ENCODE measurements at regions not wholly inside any gene's neighbourhood (a gene's known extent, or its start where the extent isn't known, plus 50 kb on each side); places are given as distances from the start of the nearest gene placed in this dataset.
"Not testable (repeated sequence)": the region's sequence is repeated elsewhere in the genome, so short reads cannot be mapped to it uniquely, and the experiment has no call there.

GRCh38 chr13:105692769-105693168 lies 842.7 kb downstream of the EFNB2 start:
- no peak overlapping the region for H3K27ac ChIP-seq
- H3K79me2 ChIP-seq (ENCODE audit: insufficient read depth) = no peaks in the 10 kb centered on the region
- H3K4me3 ChIP-seq = no peak overlapping the region
- H3K9ac ChIP-seq = no peak overlapping the region
- H3K4me2 ChIP-seq (ENCODE audit: unreplicated experiment) = no peak overlapping the region
- WGBS, 2 experiments (ENCODE audit: low coverage in 1 of 2, low lambda C conversion rate in 2 of 2, missing lambda C conversion rate in 2 of 2) = 3 to 10% methylated on average over 5 of the region's 5 CpGs
- no peaks in the 10 kb centered on the region for H3K27me3 ChIP-seq (replicated peaks; ENCODE audit: insufficient read depth)
- TF ChIP-seq EZH2 (IDR thresholded peaks at IDR 0.05; ENCODE audit: insufficient read depth, poor library complexity, severe bottlenecking) (no peak), EZH2phosphoT487 (IDR thresholded peaks at IDR 0.05; ENCODE audit: insufficient read depth, low read depth) (no peak)
- H4K20me1 ChIP-seq (ENCODE audit: insufficient read depth) = no peaks in the 10 kb centered on the region
- no peak overlapping the region for H2AFZ ChIP-seq
- in situ Hi-C loops (cut with MboI) = no loop called here
- no peak for DNase-seq
- H3K9me2 ChIP-seq (ENCODE audit: insufficient read depth) = no peaks in the 10 kb centered on the region
- H3F3A ChIP-seq (ENCODE audit: insufficient read depth) = no peaks in the 10 kb centered on the region
- no peaks in the 10 kb centered on the region for H3K4me1 ChIP-seq (ENCODE audit: insufficient read depth)
- no peaks in the 10 kb centered on the region for H3K9me3 ChIP-seq (ENCODE audit: low read depth)
- no peaks in the 10 kb centered on the region for H3K36me3 ChIP-seq (ENCODE audit: low read depth)

GRCh38 chr13:105684216-105684615 lies 851.2 kb downstream of the EFNB2 start:
- no peaks in the 10 kb centered on the region for H3K36me3 ChIP-seq (ENCODE audit: low read depth)
- H3K9ac ChIP-seq = no peak overlapping the region
- no peak for DNase-seq
- no peaks in the 10 kb centered on the region for H3K9me2 ChIP-seq (ENCODE audit: insufficient read depth)
- H4K20me1 ChIP-seq (ENCODE audit: insufficient read depth) = no peaks in the 10 kb centered on the region
- no peak overlapping the region for H3K4me3 ChIP-seq
- no peak overlapping the region for H3K4me2 ChIP-seq (ENCODE audit: unreplicated experiment)
- H3F3A ChIP-seq (ENCODE audit: insufficient read depth) = no peaks in the 10 kb centered on the region
- no peaks in the 10 kb centered on the region for H3K79me2 ChIP-seq (ENCODE audit: insufficient read depth)
- H3K27me3 ChIP-seq (replicated peaks; ENCODE audit: insufficient read depth) = no peaks in the 10 kb centered on the region
- in situ Hi-C loops (cut with MboI) = no loop called here
- TF ChIP-seq EZH2 (IDR thresholded peaks at IDR 0.05; ENCODE audit: insufficient read depth, poor library complexity, severe bottlenecking) = no peak
- TF ChIP-seq EZH2phosphoT487 (IDR thresholded peaks at IDR 0.05; ENCODE audit: insufficient read depth, low read depth) = no peak
- WGBS, 2 experiments (ENCODE audit: low coverage in 1 of 2, low lambda C conversion rate in 2 of 2, missing lambda C conversion rate in 2 of 2) = 0 to 1% methylated on average over 3 of the region's 3 CpGs
- no peak overlapping the region for H3K27ac ChIP-seq
- no peaks in the 10 kb centered on the region for H3K4me1 ChIP-seq (ENCODE audit: insufficient read depth)
- no peaks in the 10 kb centered on the region for H3K9me3 ChIP-seq (ENCODE audit: low read depth)
- H2AFZ ChIP-seq = no peak overlapping the region

- in situ Hi-C loops (cut with MboI) = no loop called here
- 13 to 14% methylated on average over 4 of the region's 4 CpGs for WGBS, 2 experiments (ENCODE audit: low coverage in 1 of 2, low lambda C conversion rate in 2 of 2, missing lambda C conversion rate in 2 of 2)
- TF ChIP-seq EZH2 (IDR thresholded peaks at IDR 0.05; ENCODE audit: insufficient read depth, poor library complexity, severe bottlenecking) (no peak), EZH2phosphoT487 (IDR thresholded peaks at IDR 0.05; ENCODE audit: insufficient read depth, low read depth) (no peak)
- H3K36me3 ChIP-seq (ENCODE audit: low read depth) = no peaks in the 10 kb centered on the region
- no peak overlapping the region for H3K27ac ChIP-seq
- no peaks in the 10 kb centered on the region for H3K79me2 ChIP-seq (ENCODE audit: insufficient read depth)
- no peaks in the 10 kb centered on the region for H4K20me1 ChIP-seq (ENCODE audit: insufficient read depth)
- H3F3A ChIP-seq (ENCODE audit: insufficient read depth) = no peaks in the 10 kb centered on the region
- H3K27me3 ChIP-seq (replicated peaks; ENCODE audit: insufficient read depth) = no peaks in the 10 kb centered on the region
- no peak for DNase-seq
- no peak overlapping the region for H2AFZ ChIP-seq
- H3K9me2 ChIP-seq (ENCODE audit: insufficient read depth) = no peaks in the 10 kb centered on the region
- H3K4me3 ChIP-seq = no peak overlapping the region
- no peaks in the 10 kb centered on the region for H3K4me1 ChIP-seq (ENCODE audit: insufficient read depth)
- no peak overlapping the region for H3K9ac ChIP-seq
- H3K4me2 ChIP-seq (ENCODE audit: unreplicated experiment) = no peak overlapping the region
- H3K9me3 ChIP-seq (ENCODE audit: low read depth) = no peaks in the 10 kb centered on the region
These were observed 855.6 kb downstream of the EFNB2 start for GRCh38 chr13:105679838-105680237.

GRCh38 chr13:105678072-105678471 lies 857.4 kb downstream of the EFNB2 start:
- no peaks in the 10 kb centered on the region for H3K79me2 ChIP-seq (ENCODE audit: insufficient read depth)
- H2AFZ ChIP-seq = no peak overlapping the region
- H3K4me3 ChIP-seq = no peak overlapping the region
- TF ChIP-seq EZH2 (IDR thresholded peaks at IDR 0.05; ENCODE audit: insufficient read depth, poor library complexity, severe bottlenecking) (no peak), EZH2phosphoT487 (IDR thresholded peaks at IDR 0.05; ENCODE audit: insufficient read depth, low read depth) (no peak)
- no peaks in the 10 kb centered on the region for H3K27me3 ChIP-seq (replicated peaks; ENCODE audit: insufficient read depth)
- no peaks in the 10 kb centered on the region for H3K9me2 ChIP-seq (ENCODE audit: insufficient read depth)
- H3K4me1 ChIP-seq (ENCODE audit: insufficient read depth) = no peaks in the 10 kb centered on the region
- no peak overlapping the region for H3K27ac ChIP-seq
- H3F3A ChIP-seq (ENCODE audit: insufficient read depth) = no peaks in the 10 kb centered on the region
- WGBS, 2 experiments (ENCODE audit: low coverage in 1 of 2, low lambda C conversion rate in 2 of 2, missing lambda C conversion rate in 2 of 2) = 0 to 11% methylated on average over 1 of the region's 1 CpG
- no peak overlapping the region for H3K9ac ChIP-seq
- no peaks in the 10 kb centered on the region for H4K20me1 ChIP-seq (ENCODE audit: insufficient read depth)
- no peaks in the 10 kb centered on the region for H3K36me3 ChIP-seq (ENCODE audit: low read depth)
- H3K9me3 ChIP-seq (ENCODE audit: low read depth) = no peaks in the 10 kb centered on the region
- in situ Hi-C loops (cut with MboI) = no loop called here
- no peak for DNase-seq
- H3K4me2 ChIP-seq (ENCODE audit: unreplicated experiment) = no peak overlapping the region

GRCh38 chr13:105672881-105673280 lies 862.6 kb downstream of the EFNB2 start:
- Histone ChIP-seq H3K36me3 (ENCODE audit: low read depth) (no peaks in the 10 kb centered on the region), H3K27ac (no peak overlapping the region), H4K20me1 (ENCODE audit: insufficient read depth) (no peaks in the 10 kb centered on the region), H3K4me1 (ENCODE audit: insufficient read depth) (no peaks in the 10 kb centered on the region), H3K9me3 (ENCODE audit: low read depth) (no peaks in the 10 kb centered on the region), H3K9ac (no peak overlapping the region), H2AFZ (no peak overlapping the region), H3K79me2 (ENCODE audit: insufficient read depth) (no peaks in the 10 kb centered on the region), H3K4me2 (ENCODE audit: unreplicated experiment) (no peak overlapping the region), H3K27me3 (replicated peaks; ENCODE audit: insufficient read depth) (no peaks in the 10 kb centered on the region), H3K9me2 (ENCODE audit: insufficient read depth) (no peaks in the 10 kb centered on the region), H3K4me3 (no peak overlapping the region), H3F3A (ENCODE audit: insufficient read depth) (no peaks in the 10 kb centered on the region)
- in situ Hi-C loops (cut with MboI) = no loop called here
- WGBS, 2 experiments (ENCODE audit: low coverage in 1 of 2, low lambda C conversion rate in 2 of 2, missing lambda C conversion rate in 2 of 2) = 12% methylated on average over 4 of the region's 4 CpGs
- no peak for TF ChIP-seq EZH2 (IDR thresholded peaks at IDR 0.05; ENCODE audit: insufficient read depth, poor library complexity, severe bottlenecking)
- TF ChIP-seq EZH2phosphoT487 (IDR thresholded peaks at IDR 0.05; ENCODE audit: insufficient read depth, low read depth) = no peak
- no peak for DNase-seq

- in situ Hi-C loops (cut with MboI); H3K79me2 ChIP-seq (ENCODE audit: insufficient read depth); H3K4me2 ChIP-seq (ENCODE audit: unreplicated experiment); DNase-seq; H3F3A ChIP-seq (ENCODE audit: insufficient read depth); H3K9me3 ChIP-seq (ENCODE audit: low read depth); H3K27me3 ChIP-seq (replicated peaks; ENCODE audit: insufficient read depth); H3K4me3 ChIP-seq; H3K9ac ChIP-seq; H3K27ac ChIP-seq; H2AFZ ChIP-seq; H3K9me2 ChIP-seq (ENCODE audit: insufficient read depth); H4K20me1 ChIP-seq (ENCODE audit: insufficient read depth); H3K4me1 ChIP-seq (ENCODE audit: insufficient read depth); H3K36me3 ChIP-seq (ENCODE audit: low read depth): not testable (repeated sequence)
- WGBS, 2 experiments (ENCODE audit: low coverage in 1 of 2, low lambda C conversion rate in 2 of 2, missing lambda C conversion rate in 2 of 2) = 39 to 41% methylated on average over 9 of the region's 9 CpGs
These were observed 864.3 kb downstream of the EFNB2 start for GRCh38 chr13:105671131-105671530.
